GM19023 (cell line): ENCODE measurements at regions not wholly inside any gene's neighbourhood (a gene's known extent, or its start where the extent isn't known, plus 50 kb on each side); places are given as distances from the start of the nearest gene placed in this dataset.

ENCODE experiments used
- ATAC-seq: cut with Tn5 transposase; IDR thresholded peaks from one replicate; pipeline ENCODE4 v1.9.1; 2021; ENCODE audit warnings: mild to moderate bottlenecking, moderate library complexity; ENCODE audit not compliant: unreplicated experiment

DNA sequence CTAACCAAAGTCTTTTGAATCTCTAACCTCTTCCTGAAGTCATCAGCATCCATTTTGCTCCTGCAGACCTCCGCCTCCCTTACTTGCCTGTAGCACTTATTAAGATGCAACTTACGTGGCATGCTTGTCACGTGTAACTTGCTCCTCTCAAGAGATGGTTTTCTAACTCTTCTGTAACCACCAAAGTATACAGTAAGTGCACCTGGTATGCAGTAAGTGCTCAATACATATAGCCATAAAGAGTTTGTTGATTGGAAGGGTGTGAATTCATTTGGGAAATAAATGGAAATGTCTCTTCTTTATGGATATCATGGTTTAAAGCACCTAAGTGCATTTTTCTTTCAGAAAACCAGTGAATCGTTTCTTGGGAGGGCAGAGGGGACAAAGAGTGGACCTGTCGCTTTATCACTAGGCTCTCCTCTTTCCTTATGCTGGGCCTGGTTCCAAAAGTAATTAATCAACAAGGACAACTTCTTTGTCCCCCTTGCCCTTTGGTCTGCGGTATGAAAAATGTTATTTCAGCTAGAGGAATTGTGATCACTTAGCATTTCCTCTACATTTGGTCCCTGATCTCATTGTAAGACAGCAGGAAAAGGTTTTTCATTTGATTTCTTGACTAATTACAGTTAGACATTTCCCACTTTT, 370.0 kb upstream of the SPRED2 start:
- ATAC-seq: no peak

DNA sequence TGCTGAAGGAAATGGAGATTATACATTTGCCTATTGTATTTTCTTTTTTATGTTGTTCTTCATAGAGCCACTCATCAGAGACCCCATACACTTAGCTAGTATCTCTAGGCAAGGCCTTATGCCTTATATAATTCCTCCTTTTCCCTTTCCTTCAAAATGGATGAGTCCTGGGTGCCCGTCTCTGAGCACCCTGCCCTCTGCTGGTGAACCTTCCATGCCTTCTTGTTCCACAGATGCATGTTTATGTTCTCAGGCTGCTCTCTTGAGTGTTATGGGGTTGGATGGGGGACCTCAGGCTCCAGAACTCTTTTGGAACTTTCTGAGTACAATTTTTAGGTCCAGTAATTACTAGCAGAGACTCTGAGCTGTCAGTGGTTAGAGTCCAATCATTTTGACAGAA, 368.6 kb upstream of the SPRED2 start:
- no peak for ATAC-seq

DNA sequence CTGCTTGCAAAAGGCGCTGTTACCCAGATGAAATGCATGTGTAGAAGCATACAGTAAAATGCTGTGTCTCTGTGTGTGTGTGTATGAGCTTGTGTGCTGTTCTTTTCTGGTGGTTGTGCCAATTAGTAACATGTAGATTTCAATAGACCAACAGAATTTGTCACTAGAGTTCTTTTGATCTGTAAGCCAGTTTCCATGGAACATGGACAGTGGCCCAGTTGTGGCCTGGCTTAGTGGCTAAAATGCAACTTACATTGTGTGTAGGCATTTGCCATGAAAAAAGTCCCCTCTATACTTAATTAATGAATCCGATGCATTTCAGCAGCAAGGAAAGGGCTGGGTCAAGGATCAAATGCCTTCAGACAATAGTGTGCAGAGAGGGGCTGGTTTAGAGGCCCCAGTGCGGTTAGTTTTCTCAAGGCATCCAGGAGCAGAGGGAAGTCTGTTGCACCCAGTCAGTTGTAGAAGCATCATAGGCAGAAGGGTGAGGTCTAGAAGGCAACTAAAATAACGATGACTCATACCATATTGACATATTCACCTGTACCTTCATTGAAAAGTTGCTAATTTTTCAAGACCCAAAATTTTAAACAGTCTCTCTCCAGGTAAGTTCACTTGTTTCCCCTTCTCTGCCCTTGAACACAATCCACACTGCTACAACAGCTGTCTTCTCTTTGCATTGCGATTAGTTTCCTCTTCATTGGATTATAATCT, 366.9 kb upstream of the SPRED2 start:
- no peak for ATAC-seq

DNA sequence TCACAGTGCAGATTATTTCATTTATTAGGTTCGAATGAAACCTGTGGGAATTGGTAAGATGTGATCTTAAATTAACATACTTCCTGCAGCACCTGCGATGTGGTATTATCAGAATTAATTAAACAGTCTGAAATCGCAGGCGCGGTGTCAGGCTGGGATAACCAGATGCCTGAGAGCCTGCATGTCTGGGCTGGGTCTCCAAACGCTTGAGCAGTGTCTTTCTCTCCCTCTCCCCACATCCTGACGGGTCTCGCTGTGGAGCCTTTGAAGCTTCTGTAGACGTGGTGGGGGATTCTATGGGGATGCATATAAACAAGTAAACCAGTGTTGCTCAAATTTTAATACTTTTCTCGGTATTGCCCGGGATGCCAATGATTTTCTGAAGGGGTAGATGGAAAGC, 366.2 kb upstream of the SPRED2 start:
- no peak for ATAC-seq

DNA sequence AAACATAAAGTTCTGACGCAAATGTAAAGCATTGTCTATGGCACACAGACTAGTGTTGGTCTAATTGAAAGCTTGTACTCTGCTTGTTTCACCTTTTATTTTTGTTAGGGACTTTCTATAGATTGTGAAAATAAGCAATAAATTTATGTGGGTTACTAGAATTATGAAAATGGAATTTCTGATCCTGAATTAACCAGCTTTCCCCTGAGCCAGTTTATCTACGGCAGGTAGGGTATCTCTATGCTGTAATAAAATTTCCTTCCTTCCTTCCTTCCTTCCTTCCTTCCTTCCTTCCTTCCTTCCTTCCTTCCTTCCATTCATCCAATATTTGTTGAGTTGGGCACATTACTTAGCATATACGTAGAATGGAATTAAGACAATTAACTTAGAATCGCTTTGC, 362.6 kb upstream of the SPRED2 start:
- no peak for ATAC-seq

DNA sequence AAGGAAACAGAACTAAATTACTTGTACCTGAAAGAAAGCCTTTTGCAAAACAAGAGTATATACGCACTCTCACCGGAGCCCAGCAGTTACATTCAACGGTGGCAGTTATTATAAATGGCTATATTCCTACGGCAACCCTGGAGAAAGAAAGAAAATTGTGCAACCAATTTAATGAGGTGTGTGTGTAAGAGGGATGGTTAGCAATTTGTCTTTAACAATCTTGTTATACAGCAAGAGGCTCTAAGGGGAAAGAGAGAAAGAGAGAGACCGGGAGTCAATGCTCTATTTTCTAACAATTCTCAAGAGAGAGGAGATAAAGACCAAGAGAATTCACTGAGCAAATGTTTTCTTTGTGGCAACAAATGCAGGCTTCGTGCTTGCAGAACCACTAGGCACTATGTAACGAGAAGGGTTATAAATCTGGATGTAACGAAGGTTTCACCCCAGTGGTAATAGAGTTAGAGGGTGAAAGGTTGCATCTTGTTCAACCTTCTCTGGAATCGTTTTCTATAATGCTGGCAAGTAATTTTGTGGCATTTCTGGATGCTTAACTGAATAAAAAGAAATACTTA, 359.1 kb upstream of the SPRED2 start:
- ATAC-seq: no peak

DNA sequence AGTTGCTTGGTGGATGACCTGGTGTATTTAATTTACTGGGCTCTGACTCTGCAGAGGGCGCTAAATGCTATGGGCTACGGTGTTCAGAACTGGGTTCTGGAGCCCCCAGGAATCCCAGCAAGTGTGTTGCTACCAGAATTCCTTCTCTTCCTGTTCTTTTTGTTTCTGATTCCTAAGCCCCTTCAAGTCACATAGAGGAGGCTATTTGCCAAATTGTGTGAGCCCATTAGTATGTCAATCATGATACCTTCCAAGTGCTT, 358.2 kb upstream of the SPRED2 start:
- ATAC-seq: no peak

DNA sequence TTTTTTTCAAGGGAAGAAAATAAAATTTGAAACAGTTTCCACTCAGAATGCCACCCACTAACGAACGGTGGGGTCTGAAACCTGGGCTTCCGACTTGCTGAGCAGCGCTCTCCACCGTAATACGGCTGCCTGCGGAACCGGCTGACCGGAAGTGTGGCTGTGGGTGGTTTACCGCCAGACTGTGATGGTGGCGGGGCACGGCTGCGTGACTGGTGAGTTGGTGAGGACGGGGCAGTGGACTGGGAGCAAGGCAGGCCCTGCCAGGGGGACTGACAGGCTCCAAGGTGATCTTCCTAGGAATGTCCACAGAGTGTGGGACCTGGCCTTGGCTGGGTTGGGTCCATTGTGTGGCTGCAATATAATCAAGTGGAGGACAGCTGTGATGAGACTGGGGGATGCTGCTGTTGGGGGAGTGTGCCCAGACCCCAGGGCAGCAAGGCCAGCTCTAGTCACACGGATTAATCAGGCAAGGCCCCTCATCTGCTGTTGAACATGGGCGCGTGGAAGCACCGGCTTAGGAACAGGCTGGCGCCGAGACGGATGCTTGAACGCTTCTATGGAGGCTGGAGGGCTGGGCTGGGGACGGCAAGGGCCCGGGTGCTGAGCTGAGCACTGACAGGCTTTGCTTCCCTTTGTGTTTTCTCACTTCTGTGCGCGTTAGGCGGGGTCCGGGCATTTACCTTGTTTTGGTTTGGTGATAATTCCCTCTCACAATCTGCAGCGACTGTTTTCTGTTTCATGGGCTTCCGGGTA, 357.7 kb upstream of the SPRED2 start:
- ATAC-seq: no peak

DNA sequence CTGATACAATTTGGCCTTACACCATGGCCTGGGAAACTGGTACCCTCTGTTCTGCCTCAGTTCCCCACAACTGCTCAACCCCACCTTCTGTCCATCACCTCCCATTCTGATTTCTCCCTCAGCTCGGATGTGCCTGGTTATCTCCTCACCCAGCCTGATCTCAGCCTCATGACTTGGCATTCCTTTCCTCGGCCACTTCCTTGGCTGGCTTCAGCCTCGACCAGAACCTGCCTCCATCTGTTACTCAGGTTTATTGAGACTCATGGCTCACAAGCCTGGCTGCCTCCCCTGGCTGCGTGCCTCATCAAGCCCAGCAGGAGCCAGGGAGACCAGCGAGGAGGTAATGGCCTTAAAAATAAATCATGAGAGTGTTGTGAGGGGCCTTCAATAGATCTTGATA, 356.2 kb upstream of the SPRED2 start:
- no peak for ATAC-seq

DNA sequence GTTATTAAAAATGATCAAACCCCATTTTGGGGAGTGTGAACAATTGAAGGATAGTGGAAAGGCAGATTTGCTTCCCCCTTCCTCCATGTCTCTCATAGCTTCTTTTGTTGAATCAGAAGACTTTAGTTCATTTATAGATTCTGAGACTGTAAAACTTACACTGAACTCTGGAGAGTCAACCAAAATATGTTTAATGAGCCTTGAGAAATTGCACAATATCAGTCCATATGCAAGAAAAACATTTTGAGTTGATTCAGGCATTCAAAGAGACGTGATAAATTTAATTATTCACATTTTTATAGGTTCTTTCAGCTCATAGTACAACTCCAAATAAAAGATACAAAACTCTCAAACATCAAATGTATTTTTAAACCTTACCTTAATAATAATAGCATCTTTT, 354.4 kb upstream of the SPRED2 start:
- ATAC-seq: no peak

DNA sequence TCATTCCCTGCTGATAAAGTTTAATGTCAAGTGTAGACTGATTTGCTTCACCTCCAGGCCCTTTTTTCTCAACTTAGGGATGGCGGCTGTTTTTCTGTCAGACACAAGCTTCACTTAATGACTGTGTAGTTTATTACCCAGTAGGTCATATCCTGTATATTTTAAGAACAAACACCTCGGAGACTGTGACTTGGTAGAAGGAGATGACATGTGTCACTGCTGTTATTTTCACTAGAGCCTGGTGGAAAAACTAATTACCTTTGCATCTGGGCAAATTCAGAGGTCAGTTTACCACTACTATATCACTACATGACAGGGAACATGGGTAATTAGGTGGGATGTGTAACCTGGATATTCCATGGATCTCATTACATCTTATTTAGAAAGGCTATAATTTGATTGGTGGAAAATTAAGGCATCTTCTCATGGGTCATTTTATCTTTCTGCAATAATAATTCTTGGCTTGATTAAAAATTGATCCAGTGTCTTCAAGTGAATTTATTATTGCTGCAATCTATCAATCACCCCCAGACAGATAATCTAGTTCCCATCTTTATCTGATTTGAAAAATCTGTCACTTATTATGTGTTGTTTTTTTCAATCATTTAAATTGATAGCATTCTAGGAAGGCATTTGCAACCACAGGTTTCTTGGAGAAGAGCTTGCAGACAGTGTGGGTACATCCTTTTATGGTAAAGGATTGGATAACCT, 353.8 kb upstream of the SPRED2 start:
- no peak for ATAC-seq

DNA sequence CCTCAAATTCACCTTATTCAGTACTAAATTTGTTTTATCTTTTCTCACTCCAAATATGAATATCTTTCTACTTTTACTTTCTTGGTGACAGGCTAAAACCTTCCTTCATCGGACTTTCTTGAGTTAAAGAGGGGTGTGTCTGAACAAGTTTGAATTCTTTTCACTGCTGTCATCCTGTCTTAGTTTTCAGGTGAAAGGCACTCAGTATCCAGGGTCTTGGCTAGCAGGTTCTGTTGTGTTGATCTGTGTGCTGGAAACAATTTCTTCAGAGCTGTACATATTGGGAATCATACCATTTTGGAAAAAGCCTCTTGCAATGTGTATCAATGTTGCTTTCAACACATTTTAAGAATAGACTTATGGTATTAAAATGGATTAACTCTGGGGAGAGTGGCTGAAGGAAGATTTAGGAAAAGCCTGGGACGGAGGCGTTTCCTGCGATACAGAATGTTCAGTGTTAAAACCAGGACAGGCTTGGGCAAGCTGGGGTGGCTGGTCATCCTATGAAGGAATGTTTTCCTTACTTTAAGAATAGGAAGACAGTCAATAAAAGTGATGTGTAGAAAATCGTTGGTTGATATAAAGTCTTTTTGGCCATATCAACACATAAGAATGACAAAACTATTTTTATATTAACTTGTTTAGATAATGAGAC, 350.7 kb upstream of the SPRED2 start:
- no peak for ATAC-seq

DNA sequence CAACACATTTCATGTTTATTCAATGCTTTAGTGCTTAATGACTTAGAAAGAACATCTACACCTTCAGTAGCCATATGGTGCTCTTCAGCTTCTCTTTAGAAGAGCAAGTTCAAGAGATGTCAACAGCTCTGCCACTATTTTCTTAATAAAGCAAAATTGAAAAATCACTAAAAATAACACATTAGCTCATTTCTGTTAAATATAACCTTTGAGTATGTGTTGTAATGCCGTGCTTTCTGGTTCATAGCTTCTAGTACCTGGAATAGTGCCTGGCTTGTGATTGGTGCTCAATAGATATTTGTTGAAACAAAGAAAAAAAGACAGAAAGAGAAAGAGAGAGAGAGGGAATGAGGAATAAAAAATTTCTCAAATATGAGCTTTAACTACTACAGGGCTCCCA, 349.8 kb upstream of the SPRED2 start:
- ATAC-seq: no peak

DNA sequence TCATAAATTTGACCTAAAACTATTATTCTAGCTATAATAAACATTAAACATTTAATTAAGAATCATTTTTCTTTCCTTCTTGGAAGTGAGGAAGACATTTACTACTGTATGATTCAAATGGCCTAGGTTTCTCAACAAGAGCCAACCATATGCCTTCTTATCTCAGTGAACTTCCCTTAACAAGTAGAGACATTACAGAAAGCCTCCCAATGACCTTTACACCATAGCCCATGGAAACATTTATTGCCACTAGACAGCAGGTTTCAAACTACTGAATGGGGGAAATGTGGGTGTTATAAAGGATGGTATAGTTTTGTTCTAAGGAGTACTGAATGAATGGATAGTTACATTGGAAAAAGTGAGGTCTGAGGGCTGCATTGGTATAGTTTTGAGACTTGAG, 349.4 kb upstream of the SPRED2 start:
- ATAC-seq: no peak

DNA sequence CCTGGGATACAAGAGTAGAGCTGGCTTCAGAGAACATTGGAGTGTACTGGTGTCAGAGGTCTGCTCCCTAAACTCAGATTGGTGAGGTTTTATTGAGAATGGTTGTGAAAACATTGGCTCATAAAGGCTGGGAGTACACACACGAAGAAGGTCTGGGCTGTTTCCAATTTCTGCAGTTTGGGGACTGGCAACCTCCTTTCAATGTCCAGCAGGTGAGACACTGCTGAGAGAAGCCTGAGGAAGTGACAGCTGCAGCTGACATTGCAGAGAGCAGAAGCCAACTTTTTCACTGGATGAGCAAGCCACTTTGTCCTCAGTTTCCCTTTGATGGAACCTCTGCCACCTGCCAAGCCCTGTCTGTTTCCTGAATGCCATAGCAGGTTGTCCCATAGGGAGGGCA, 346.6 kb upstream of the SPRED2 start:
- ATAC-seq: no peak

DNA sequence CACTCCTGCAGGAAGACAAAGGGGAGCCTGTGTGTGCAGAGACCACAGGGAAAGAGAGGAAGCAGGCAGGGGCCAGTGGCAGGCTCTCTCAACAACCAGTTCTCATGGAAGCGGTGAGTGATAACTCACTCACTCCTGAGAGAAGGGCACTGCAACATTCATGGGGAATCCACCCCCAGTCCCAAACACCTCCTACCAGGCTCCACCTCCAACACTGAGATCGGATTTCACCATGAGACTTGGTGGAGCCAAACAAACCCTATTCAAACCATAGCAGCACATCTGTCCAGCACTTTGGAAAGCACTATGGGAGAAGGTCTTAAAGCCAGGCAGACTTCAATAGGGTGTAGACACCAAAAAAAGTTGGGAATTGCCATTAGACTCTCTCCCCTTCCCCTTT, 345.7 kb upstream of the SPRED2 start:
- ATAC-seq: no peak

DNA sequence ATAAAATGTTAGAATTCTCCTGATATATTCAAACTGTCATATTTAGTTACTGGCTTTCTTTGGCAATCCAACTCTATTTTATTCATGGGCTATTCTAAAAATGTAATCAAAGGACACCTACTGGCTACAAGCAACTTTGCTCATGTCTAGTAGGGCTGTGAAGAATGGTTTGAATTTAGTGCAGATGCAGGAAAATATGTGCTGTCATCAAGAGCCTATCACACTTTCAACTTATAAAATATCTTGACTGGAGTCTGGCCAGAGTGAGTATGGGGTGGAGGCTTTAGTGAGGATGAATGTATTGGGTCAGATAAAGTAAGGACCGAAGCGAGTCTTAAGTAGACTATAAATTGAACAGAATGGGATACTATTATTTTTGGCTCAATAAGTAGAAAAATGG, 343.4 kb upstream of the SPRED2 start:
- ATAC-seq: no peak

DNA sequence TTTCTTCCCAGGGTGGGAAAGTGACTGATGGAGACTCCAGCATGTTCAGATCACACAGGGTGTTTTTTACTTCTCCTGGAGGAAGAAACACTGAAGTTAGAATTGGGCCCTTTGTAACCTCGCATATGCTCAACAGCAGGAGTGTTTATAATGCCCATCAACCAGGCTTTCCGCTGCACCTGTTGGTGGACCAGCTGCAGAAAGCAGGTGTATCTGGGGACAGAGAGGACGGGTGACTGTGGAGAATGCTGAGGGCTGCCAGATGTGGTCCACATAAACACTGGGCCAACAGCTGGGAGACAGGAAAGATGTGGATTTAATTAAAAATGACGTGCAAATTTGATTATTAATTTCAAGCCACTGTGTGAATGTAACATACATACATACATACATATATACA, 335.5 kb upstream of the SPRED2 start:
- ATAC-seq: no peak

DNA sequence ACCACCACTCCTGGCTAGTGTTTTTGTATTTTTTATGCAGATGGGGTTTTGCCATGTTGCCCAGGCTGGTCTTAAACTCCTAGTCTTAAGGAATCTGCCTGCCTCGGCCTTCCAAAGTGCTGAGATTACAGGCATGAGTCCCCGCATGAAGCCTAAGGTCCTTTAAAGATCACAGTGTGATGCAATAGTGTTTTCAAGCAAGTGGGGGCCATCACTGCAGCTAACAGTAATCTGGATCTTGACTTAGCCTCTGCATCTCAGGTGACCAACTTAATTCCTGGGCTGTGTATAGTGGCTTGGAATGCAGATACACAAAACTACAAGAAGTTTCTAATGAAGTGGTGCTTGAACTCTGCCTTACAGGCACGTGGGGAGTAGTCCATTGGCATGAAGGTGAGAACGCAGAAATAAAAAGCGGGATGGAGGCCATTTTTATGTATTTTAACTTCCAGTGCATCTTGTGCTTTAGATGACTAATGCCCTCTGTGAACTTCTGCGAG, 334.4 kb upstream of the SPRED2 start:
- ATAC-seq: no peak

DNA sequence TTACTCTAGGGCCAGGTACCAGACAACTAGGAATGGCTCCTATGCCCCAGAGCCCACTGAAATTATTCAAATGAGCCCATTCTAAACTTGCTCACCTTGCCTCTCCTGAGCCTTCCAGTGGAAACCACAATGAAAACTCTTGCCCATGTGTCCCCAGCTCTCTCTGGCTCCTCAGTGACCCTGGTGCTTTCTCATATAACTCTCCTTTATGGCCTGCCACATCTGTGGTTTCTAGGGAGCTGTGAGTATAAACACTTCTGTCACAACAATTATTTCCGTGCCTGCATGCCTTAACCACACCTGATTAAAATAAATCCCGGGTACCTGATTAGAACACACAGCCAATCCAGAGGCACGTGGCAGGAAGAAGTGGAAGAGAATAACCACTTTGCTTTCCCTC, 333.0 kb upstream of the SPRED2 start:
- ATAC-seq: no peak

DNA sequence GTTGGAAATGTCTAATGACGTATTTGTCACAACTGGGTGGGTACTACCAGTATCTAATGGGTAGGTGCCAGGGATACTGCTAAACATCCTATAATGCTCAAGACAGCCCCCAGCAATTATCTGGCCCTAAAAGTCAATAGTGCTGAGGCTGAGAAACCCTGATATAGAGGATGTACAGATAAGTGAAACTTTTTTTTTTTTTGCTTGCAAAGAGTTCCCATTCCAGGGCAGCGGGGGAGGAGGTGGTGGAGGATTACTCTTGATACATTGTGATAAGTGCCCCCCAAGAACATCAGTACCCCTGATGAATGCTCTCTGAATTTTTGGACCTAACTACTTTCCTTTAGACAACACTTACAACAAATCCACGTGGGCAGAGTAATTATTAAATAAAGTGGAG, 329.7 kb upstream of the SPRED2 start:
- no peak for ATAC-seq
